HG03439 (cell line): ENCODE measurements at regions not wholly inside any gene's neighbourhood (a gene's known extent, or its start where the extent isn't known, plus 50 kb on each side); places are given as distances from the start of the nearest gene placed in this dataset.
"Not testable (repeated sequence)": the region's sequence is repeated elsewhere in the genome, so short reads cannot be mapped to it uniquely, and the experiment has no call there.

Source experiments
- ATAC-seq: cut with Tn5 transposase; IDR thresholded peaks from one replicate; pipeline ENCODE4 v1.9.1; 2021; ENCODE audit warnings: mild to moderate bottlenecking, moderate library complexity; ENCODE audit not compliant: unreplicated experiment

DNA sequence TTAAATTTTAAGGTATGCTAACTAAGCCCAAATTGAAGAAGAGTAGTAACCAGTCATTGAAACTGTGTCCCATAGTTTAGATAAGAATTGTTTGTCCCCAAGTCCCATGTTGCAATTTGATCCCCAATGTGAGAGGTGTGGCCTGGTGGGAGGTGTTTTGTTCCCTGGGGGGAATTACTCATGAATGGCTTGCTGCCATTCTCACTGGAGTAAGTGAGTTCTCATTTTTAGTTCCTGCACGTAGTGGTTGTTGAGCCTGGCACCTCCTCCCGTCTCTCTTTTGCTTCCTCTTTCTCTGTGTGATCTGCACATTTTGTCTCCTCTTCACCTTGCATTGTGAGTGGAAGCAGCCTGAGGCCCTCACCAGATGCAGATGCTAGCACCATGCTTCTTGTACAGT, 1271.0 kb downstream of the NSUN3 start:
- ATAC-seq: no peak

DNA sequence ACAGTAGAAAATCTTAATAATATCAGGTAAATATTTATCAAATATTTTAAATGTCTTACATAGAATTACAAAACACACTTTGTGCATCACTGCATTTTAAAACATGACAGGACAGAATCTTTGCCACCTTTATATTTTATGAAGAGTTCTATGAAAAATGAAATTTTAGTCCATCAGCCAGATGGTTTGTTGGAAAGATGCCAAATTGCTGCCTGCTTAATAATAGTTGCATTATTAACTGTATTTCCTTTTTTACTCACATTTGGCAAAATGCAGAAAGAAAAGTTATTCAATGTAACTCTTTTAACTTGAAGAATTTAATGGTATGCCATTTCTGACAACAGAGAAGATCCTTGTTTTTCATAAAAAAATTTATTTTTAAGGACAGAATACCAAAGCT, 1271.6 kb downstream of the NSUN3 start:
- no peak for ATAC-seq

DNA sequence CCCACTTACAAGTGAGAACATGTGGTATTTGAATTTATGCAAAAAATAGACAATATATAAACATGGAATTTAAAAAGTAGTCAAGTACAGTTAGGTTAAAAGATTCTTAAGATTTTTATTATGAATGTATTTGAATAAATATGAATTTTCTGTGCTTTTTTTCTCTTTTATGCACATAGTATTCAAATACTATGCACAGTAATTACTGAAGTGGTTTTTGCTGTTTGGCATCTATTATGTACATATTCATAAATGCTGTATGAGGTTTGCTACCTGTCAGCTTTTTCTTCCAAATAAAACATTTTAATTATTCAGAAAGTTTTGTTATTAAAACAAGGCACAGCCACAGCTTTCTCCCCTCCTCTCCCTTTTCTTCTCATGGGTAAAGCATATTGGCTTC, 1272.7 kb downstream of the NSUN3 start:
- no peak for ATAC-seq

- no peak for ATAC-seq
These were observed 1275.6 kb downstream of the NSUN3 start for GRCh38 chr3:95338446-95338845.

DNA sequence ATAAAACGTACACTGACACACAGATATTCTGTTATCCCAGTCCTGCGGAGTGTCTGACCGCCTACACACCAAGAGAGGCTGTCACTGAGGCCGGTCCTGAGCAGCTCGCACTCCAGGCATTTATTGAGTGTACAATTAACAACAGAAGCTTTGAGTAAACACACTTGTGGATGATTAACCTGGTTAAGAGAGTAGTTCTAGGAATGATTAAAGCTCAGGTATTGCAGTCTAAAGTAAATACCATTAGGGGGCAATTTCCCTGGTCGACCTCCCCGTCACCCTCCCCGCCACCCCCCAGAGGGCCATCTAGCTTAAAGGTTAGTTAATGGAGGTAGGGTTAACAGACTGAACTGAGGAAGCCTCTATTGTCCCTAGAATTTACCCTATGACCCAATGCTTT, 1278.5 kb downstream of the NSUN3 start:
- no peak for ATAC-seq

DNA sequence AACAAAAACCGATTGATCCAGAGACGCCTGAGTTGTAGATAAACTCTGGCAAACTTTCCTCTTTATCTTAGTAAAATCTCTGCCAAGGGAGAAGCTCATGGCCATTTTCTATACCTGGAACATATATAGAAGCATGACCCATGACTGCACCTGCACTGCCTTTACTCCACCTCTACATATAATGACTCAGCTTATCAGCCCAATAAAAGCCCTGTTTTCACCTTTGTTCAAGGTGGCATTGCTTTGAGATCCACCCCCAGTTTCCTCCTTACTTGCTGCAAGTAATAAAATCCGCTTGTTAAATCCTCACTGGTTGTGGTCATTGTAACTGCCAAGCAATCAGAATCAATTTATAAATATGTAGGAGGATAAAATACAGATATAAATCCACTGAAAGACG, 1280.4 kb downstream of the NSUN3 start:
- no peak for ATAC-seq

- ATAC-seq: no peak
These were observed 1280.9 kb downstream of the NSUN3 start for GRCh38 chr3:95343767-95344166.

- ATAC-seq: not testable (repeated sequence)
These were observed 1285.1 kb downstream of the NSUN3 start for GRCh38 chr3:95347936-95348335.

DNA sequence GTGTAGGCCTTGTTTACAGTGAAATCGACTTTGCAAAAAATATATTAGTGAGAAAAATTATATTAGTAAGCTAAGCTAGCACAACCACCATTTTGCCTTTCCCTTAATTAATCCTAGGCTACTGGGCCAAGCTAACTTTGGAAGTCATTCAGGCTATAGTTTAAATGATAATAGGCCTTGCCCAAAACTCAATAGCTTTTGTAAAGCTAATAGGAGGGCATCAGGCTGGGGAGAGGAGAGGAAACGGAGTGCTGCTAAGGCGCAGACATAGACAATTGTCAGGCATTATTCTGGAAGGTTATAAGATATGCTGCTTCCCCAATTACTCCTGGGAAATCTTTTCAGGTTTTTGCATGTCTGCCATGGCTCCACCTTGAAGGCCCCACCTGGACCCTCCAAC, 1286.0 kb downstream of the NSUN3 start:
- no peak for ATAC-seq

- ATAC-seq: no peak
These were observed 1287.2 kb downstream of the NSUN3 start for GRCh38 chr3:95350049-95350448.

- no peak for ATAC-seq
These were observed 1288.3 kb downstream of the NSUN3 start for GRCh38 chr3:95351158-95351557.

- no peak for ATAC-seq
These were observed 1289.6 kb downstream of the NSUN3 start for GRCh38 chr3:95352471-95352870.

DNA sequence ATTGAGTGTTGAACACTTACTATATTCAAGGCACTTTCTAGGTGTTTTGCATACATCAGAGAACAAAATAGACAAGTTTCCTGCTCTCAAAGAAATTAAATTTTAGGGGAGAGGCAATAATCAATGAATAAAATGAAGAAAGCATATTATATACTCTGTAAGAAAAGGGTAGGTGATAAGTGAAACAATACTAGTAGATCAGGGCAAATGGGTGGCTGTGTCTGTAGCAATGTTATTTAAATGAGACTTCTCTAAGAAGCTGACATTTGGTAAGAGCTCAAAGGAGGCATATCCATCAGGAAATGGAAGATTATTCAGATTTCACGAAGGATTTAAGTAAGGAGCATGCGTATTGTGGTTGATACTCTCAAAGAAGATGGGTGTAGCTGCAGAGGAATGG, 1291.6 kb downstream of the NSUN3 start:
- ATAC-seq: no peak

GRCh38 chr3:95356764-95357501, 1294.1 kb downstream of the NSUN3 start:
- ATAC-seq: no peak

DNA sequence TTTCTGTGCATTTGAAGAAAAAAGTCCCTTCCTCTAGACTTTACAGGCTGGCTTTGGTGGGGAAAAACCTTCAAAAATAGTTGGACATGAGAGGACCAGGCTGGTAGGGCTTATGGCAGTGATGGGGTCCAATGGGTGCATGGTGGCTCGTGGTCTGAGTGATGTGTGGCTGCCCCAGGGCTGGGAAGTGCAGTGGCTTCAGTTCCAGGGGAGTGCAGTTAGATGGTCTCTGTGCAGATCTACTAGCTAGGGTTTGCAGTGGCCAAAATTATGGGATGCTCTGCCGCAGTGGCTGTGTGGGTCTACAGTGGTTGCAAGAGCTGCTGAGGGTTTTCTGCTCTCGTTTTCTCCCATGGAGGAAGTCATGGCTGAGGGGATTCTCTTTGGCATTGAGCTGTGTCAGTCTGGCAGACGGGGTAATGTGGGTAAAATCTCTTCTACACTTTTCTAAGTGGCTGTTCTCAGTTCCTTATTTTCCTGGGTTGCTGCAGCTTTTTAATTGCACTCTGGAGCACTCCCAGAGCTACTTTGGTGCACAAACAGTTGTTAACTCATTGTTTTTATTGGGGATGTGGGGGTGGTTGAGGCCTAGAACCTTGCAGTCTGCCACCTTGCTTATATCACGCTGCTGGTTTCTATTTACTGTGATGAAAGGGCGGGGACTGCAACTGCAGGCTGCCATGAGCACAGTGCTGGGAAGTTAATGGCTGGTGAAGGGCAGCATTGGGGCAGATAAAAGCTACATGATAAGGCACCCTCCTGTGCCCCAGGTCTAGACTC, 1324.6 kb downstream of the NSUN3 start:
- ATAC-seq: no peak

DNA sequence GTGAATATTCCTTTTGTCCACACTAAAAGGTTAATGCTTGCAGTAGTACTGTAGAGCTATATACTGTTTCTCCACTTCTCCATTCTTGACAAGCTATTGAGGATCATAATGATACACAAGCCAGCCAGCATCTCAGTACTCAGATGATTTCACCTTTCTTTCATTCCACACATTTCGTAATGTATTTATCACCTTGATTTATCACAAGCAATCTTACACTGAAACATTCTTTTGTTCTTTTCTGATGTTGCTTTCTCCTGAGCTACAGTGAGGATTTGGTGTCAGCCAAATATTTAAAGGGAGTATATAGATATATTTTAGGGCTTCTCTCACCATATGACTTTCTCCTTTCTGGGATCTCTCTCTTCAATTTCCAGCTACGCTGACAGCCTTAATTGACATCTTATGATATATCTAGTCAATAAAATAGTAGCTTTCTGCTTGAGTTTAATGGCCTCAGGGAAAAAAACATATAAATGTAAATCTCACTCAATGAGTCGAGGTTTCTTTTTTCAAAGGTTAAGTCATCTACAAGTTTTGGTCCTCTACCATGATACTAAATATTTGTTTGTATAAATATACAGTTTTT, 1327.0 kb downstream of the NSUN3 start:
- no peak for ATAC-seq

GRCh38 chr3:95394286-95394685, 1331.4 kb downstream of the NSUN3 start:
- ATAC-seq: no peak

- ATAC-seq: no peak
These were observed 1336.7 kb downstream of the NSUN3 start for GRCh38 chr3:95399585-95399984.

GRCh38 chr3:95401693-95402092, 1338.8 kb downstream of the NSUN3 start:
- no peak for ATAC-seq

GRCh38 chr3:95407709-95408463, 1345.0 kb downstream of the NSUN3 start:
- no peak for ATAC-seq

DNA sequence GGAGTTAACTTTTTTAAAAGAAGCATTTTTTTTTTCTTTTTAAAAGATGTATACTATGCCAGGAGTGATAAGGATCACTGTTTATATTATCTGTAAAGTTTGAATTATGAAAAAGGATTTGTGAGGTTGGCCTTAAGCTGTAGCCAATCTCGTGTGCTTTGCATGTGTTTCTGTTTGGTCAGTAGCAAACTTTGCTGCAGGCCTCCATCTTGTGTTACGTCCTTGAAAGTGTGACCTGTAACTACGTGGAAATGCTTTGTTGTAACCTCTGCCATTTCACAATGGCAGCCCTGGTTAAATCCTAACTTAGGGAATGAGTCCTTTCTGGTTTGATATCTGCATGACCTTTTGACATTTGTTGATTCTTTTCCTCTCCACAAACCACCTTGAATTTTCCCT, 1345.6 kb downstream of the NSUN3 start:
- no peak for ATAC-seq
